ENCODE measurements at regions not wholly inside any gene's neighbourhood (a gene's known extent, or its start where the extent isn't known, plus 50 kb on each side); places are given as distances from the start of the nearest gene placed in this dataset.

DNA sequence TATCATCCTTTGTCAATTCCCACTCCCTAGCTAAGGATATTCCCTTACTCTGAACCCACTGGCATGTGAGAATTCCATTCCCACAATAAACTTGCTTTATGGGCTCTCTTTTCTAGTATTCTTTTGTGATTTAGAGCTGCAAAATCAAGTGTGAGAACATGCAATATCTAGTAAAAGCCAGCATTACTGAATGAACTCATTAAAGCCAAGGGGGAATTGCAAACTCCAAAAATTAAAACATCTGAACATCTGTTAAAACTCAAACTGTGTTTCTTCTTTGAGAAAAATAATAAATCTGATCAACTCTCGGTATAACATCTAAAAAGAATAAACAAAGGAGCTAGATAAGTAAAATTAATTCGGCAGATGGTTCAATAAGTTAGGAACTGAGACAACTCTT is 53.1 kb upstream of the MPDZ start:
- ATAC-seq = no peak
- TF ChIP-seq, protein P1, sequence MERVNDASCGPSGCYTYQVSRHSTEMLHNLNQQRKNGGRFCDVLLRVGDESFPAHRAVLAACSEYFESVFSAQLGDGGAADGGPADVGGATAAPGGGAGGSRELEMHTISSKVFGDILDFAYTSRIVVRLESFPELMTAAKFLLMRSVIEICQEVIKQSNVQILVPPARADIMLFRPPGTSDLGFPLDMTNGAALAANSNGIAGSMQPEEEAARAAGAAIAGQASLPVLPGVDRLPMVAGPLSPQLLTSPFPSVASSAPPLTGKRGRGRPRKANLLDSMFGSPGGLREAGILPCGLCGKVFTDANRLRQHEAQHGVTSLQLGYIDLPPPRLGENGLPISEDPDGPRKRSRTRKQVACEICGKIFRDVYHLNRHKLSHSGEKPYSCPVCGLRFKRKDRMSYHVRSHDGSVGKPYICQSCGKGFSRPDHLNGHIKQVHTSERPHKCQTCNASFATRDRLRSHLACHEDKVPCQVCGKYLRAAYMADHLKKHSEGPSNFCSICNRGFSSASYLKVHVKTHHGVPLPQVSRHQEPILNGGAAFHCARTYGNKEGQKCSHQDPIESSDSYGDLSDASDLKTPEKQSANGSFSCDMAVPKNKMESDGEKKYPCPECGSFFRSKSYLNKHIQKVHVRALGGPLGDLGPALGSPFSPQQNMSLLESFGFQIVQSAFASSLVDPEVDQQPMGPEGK (CRISPR knock-in tag; IDR thresholded peaks at IDR 0.05; ENCODE audit: borderline replicate concordance) = no peak
- TF ChIP-seq, protein P2, sequence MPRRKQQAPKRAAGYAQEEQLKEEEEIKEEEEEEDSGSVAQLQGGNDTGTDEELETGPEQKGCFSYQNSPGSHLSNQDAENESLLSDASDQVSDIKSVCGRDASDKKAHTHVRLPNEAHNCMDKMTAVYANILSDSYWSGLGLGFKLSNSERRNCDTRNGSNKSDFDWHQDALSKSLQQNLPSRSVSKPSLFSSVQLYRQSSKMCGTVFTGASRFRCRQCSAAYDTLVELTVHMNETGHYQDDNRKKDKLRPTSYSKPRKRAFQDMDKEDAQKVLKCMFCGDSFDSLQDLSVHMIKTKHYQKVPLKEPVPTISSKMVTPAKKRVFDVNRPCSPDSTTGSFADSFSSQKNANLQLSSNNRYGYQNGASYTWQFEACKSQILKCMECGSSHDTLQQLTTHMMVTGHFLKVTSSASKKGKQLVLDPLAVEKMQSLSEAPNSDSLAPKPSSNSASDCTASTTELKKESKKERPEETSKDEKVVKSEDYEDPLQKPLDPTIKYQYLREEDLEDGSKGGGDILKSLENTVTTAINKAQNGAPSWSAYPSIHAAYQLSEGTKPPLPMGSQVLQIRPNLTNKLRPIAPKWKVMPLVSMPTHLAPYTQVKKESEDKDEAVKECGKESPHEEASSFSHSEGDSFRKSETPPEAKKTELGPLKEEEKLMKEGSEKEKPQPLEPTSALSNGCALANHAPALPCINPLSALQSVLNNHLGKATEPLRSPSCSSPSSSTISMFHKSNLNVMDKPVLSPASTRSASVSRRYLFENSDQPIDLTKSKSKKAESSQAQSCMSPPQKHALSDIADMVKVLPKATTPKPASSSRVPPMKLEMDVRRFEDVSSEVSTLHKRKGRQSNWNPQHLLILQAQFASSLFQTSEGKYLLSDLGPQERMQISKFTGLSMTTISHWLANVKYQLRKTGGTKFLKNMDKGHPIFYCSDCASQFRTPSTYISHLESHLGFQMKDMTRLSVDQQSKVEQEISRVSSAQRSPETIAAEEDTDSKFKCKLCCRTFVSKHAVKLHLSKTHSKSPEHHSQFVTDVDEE (CRISPR knock-in tag; IDR thresholded peaks at IDR 0.05) = no peak
- TF ChIP-seq ZFP3 (CRISPR knock-in tag; IDR thresholded peaks at IDR 0.05) (no peak), OSR1 (CRISPR knock-in tag; IDR thresholded peaks at IDR 0.05) (no peak), ARNTL (CRISPR knock-in tag; IDR thresholded peaks at IDR 0.05; ENCODE audit: borderline replicate concordance, low read depth) (no peak), ISL1 (CRISPR knock-in tag; IDR thresholded peaks at IDR 0.05) (no peak), PPARA (CRISPR knock-in tag; IDR thresholded peaks at IDR 0.05; ENCODE audit: borderline replicate concordance) (no peak), SNAI2 (CRISPR knock-in tag; IDR thresholded peaks at IDR 0.05) (no peak), ESRRG (CRISPR knock-in tag; IDR thresholded peaks at IDR 0.05) (no peak), ZNF8 (CRISPR knock-in tag; IDR thresholded peaks at IDR 0.05) (no peak), RARB (CRISPR knock-in tag; IDR thresholded peaks at IDR 0.05) (no peak), ZC3H10 (CRISPR knock-in tag; IDR thresholded peaks at IDR 0.05) (no peak), GLIS3 (CRISPR knock-in tag; IDR thresholded peaks at IDR 0.05) (no peak), ZNF70 (CRISPR knock-in tag; IDR thresholded peaks at IDR 0.05) (no peak), ZFP30 (CRISPR knock-in tag; IDR thresholded peaks at IDR 0.05) (no peak), ZNF565 (CRISPR knock-in tag; conservative IDR thresholded peaks at IDR 0.05; ENCODE audit: low read depth) (no peak), BACH2 (CRISPR knock-in tag; IDR thresholded peaks at IDR 0.05; ENCODE audit: borderline replicate concordance) (no peak)
- TF ChIP-seq, protein P3, sequence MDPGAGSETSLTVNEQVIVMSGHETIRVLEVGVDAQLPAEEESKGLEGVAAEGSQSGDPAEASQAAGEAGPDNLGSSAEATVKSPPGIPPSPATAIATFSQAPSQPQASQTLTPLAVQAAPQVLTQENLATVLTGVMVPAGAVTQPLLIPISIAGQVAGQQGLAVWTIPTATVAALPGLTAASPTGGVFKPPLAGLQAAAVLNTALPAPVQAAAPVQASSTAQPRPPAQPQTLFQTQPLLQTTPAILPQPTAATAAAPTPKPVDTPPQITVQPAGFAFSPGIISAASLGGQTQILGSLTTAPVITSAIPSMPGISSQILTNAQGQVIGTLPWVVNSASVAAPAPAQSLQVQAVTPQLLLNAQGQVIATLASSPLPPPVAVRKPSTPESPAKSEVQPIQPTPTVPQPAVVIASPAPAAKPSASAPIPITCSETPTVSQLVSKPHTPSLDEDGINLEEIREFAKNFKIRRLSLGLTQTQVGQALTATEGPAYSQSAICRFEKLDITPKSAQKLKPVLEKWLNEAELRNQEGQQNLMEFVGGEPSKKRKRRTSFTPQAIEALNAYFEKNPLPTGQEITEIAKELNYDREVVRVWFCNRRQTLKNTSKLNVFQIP (CRISPR knock-in tag; IDR thresholded peaks at IDR 0.05; ENCODE audit: borderline replicate concordance, low read depth) = no peak
- TF ChIP-seq, protein P4, sequence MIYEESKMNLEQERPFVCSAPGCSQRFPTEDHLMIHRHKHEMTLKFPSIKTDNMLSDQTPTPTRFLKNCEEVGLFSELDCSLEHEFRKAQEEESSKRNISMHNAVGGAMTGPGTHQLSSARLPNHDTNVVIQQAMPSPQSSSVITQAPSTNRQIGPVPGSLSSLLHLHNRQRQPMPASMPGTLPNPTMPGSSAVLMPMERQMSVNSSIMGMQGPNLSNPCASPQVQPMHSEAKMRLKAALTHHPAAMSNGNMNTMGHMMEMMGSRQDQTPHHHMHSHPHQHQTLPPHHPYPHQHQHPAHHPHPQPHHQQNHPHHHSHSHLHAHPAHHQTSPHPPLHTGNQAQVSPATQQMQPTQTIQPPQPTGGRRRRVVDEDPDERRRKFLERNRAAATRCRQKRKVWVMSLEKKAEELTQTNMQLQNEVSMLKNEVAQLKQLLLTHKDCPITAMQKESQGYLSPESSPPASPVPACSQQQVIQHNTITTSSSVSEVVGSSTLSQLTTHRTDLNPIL (CRISPR knock-in tag; IDR thresholded peaks at IDR 0.05; ENCODE audit: low read depth) = no peak
- TF ChIP-seq, protein P5, sequence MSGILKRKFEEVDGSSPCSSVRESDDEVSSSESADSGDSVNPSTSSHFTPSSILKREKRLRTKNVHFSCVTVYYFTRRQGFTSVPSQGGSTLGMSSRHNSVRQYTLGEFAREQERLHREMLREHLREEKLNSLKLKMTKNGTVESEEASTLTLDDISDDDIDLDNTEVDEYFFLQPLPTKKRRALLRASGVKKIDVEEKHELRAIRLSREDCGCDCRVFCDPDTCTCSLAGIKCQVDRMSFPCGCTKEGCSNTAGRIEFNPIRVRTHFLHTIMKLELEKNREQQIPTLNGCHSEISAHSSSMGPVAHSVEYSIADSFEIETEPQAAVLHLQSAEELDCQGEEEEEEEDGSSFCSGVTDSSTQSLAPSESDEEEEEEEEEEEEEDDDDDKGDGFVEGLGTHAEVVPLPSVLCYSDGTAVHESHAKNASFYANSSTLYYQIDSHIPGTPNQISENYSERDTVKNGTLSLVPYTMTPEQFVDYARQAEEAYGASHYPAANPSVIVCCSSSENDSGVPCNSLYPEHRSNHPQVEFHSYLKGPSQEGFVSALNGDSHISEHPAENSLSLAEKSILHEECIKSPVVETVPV (CRISPR knock-in tag; IDR thresholded peaks at IDR 0.05) = no peak

DNA sequence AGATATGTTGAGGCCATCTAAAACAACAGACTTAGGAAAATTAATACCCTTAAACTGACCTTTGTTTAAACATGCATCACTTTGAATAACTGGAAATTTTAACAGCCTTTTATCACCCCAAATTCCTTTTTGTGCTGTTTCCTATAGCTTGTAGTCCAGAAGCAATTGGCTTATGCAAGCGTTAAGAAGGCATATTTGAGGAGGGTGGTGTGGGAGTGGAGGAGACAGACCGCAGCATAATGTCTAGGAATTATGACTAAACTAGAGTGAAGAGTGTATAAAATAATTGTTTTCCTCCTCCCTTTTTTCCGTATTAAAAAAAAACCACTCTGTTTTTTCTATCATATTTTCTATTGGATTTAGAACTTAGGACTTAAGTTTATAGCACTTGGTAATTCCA is 51.8 kb upstream of the MPDZ start:
- TF ChIP-seq, protein P2 (CRISPR knock-in tag; IDR thresholded peaks at IDR 0.05) = no peak
- TF ChIP-seq GLIS3 (CRISPR knock-in tag; IDR thresholded peaks at IDR 0.05) = no peak
- TF ChIP-seq, protein P3 (CRISPR knock-in tag; IDR thresholded peaks at IDR 0.05; ENCODE audit: borderline replicate concordance, low read depth) = no peak
- no peak for TF ChIP-seq PPARA (CRISPR knock-in tag; IDR thresholded peaks at IDR 0.05; ENCODE audit: borderline replicate concordance)
- no peak for TF ChIP-seq ZFP30 (CRISPR knock-in tag; IDR thresholded peaks at IDR 0.05)
- no peak for TF ChIP-seq BACH2 (CRISPR knock-in tag; IDR thresholded peaks at IDR 0.05; ENCODE audit: borderline replicate concordance)
- no peak for TF ChIP-seq ZNF8 (CRISPR knock-in tag; IDR thresholded peaks at IDR 0.05)
- TF ChIP-seq TCF4 (CRISPR knock-in tag; IDR thresholded peaks at IDR 0.05; ENCODE audit: borderline replicate concordance) = no peak
- no peak for TF ChIP-seq TOX (CRISPR knock-in tag; IDR thresholded peaks at IDR 0.05; ENCODE audit: borderline replicate concordance)
- TF ChIP-seq, protein P1 (CRISPR knock-in tag; IDR thresholded peaks at IDR 0.05; ENCODE audit: borderline replicate concordance) = no peak
- TF ChIP-seq RARB (CRISPR knock-in tag; IDR thresholded peaks at IDR 0.05) = no peak
- TF ChIP-seq ISL1 (CRISPR knock-in tag; IDR thresholded peaks at IDR 0.05) = no peak
- no peak for ATAC-seq

All from SK-N-SH treated with all-trans-retinoic acid at 6 μM for 48 hours (cell line).